SK-N-SH treated with all-trans-retinoic acid at 6 μM for 48 hours (cell line): ENCODE measurements at regions not wholly inside any gene's neighbourhood (a gene's known extent, or its start where the extent isn't known, plus 50 kb on each side); places are given as distances from the start of the nearest gene placed in this dataset.

ENCODE experiments used
- ATAC-seq: fragments of 200-7000 bp; cut with Tn5 transposase; 3 replicates; pipeline ENCODE4 v1.9.1; 2020; ENCODE audit warnings: mild to moderate bottlenecking, moderate library complexity
- BACH2 ChIP-seq: fragments of 250-450 bp; sonication (Bioruptor Pico); IDR thresholded peaks from 2 replicates; pipeline ENCODE4 v1.9.0; 2021; ENCODE audit warnings: mild to moderate bottlenecking, borderline replicate concordance
- CSDC2 ChIP-seq: fragments of 250-450 bp; sonication (Bioruptor Pico); IDR thresholded peaks from 2 replicates; pipeline ENCODE4 v1.5.0; 2020; ENCODE audit warnings: mild to moderate bottlenecking, moderate library complexity
- GLIS3 ChIP-seq: fragments of 250-450 bp; sonication (Bioruptor Pico); IDR thresholded peaks from 2 replicates; pipeline ENCODE4 v1.5.0; 2020; ENCODE audit warnings: mild to moderate bottlenecking, moderate library complexity
- ISL1 ChIP-seq: fragments of 250-450 bp; sonication (Bioruptor Pico); IDR thresholded peaks from 2 replicates; pipeline ENCODE4 v2.1.2; 2022; ENCODE audit warnings: mild to moderate bottlenecking, moderate library complexity
- OSR1 ChIP-seq: fragments of 250-450 bp; sonication (Bioruptor Pico); IDR thresholded peaks from 2 replicates; pipeline ENCODE4 v1.8.0; 2022; ENCODE audit warnings: moderate library complexity, mild to moderate bottlenecking, inconsistent platforms
- PATZ1 ChIP-seq: fragments of 250-450 bp; sonication (Bioruptor Pico); IDR thresholded peaks from 2 replicates; pipeline ENCODE4 v1.8.0; 2020; ENCODE audit warnings: mild to moderate bottlenecking, moderate library complexity, borderline replicate concordance
- PPARA ChIP-seq: fragments of 250-450 bp; sonication (Bioruptor Pico); IDR thresholded peaks from 2 replicates; pipeline ENCODE4 v1.5.0; 2020; ENCODE audit warnings: mild to moderate bottlenecking, borderline replicate concordance
- RARB ChIP-seq: fragments of 250-450 bp; sonication (Bioruptor Pico); IDR thresholded peaks from 2 replicates; pipeline ENCODE4 v1.8.0; 2021; ENCODE audit warnings: mild to moderate bottlenecking, moderate library complexity
- TCF4 ChIP-seq: fragments of 250-450 bp; sonication (Bioruptor Pico); IDR thresholded peaks from 2 replicates; pipeline ENCODE4 v1.8.0; 2021; ENCODE audit warnings: mild to moderate bottlenecking, moderate library complexity, borderline replicate concordance
- TSHZ2 ChIP-seq: fragments of 250-450 bp; sonication (Bioruptor Pico); IDR thresholded peaks from 2 replicates; pipeline ENCODE4 v1.5.0; 2020; ENCODE audit warnings: mild to moderate bottlenecking, moderate library complexity
- ZC3H10 ChIP-seq: fragments of 250-450 bp; sonication (Bioruptor Pico); IDR thresholded peaks from 2 replicates; pipeline ENCODE4 v1.5.1; 2021; ENCODE audit warnings: mild to moderate bottlenecking, moderate library complexity
- ZFP30 ChIP-seq: fragments of 450-650 bp; formaldehyde crosslinking; IDR thresholded peaks from 2 replicates; pipeline ENCODE4 v1.5.0; 2022; ENCODE audit warnings: mild to moderate bottlenecking, moderate library complexity
- ZNF565 ChIP-seq: fragments of 450-650 bp; formaldehyde crosslinking; conservative IDR thresholded peaks from 2 replicates; pipeline ENCODE4 v1.5.0; 2020; ENCODE audit warnings: low read depth, mild to moderate bottlenecking, moderate library complexity
- ZNF70 ChIP-seq: fragments of 450-650 bp; formaldehyde crosslinking; IDR thresholded peaks from 2 replicates; pipeline ENCODE4 v1.5.0; 2020; ENCODE audit warnings: mild to moderate bottlenecking, moderate library complexity
- TF ChIP-seq, protein P1 (sequence below): fragments of 250-450 bp; sonication (Bioruptor Pico); IDR thresholded peaks from 2 replicates; pipeline ENCODE4 v1.8.0; 2021; ENCODE audit warnings: low read depth, mild to moderate bottlenecking, moderate library complexity, borderline replicate concordance

- ATAC-seq, result no peak
- TF ChIP-seq GLIS3 (no peak), TSHZ2 (no peak)
- TF ChIP-seq, protein P1, sequence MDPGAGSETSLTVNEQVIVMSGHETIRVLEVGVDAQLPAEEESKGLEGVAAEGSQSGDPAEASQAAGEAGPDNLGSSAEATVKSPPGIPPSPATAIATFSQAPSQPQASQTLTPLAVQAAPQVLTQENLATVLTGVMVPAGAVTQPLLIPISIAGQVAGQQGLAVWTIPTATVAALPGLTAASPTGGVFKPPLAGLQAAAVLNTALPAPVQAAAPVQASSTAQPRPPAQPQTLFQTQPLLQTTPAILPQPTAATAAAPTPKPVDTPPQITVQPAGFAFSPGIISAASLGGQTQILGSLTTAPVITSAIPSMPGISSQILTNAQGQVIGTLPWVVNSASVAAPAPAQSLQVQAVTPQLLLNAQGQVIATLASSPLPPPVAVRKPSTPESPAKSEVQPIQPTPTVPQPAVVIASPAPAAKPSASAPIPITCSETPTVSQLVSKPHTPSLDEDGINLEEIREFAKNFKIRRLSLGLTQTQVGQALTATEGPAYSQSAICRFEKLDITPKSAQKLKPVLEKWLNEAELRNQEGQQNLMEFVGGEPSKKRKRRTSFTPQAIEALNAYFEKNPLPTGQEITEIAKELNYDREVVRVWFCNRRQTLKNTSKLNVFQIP, result no peak
- TF ChIP-seq, all 23 proteins: peak for 0
These were observed 153.1 kb upstream of the FRMD6 start for GRCh38 chr14:51498411-51499227.

- TF ChIP-seq PPARA, result no peak
- no peak for ATAC-seq
These were observed 150.9 kb upstream of the FRMD6 start for GRCh38 chr14:51500776-51501175.

DNA sequence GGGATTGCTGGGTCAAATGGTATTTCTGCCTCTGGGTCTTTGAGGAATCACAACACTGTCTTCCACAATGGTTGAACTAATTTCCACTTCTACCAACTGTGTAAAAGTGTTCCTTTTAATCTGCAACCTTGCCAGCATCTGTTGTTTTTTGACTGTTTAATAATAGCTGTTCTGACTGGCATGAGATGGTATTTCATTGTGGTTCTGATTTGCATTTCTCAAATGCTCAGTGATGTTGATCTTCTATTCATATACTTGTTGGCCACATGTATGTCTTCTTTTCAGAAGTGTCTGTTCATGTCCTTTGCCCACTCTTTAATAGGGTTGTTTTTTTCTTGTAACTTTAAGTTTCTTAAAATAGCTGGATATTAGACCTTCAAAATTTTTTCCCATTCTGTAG lies 150.0 kb upstream of the FRMD6 start:
- TF ChIP-seq ZNF565 (no peak), PPARA (no peak), TCF4 (CRISPR knock-in tag) (no peak)
- no peak for ATAC-seq

DNA sequence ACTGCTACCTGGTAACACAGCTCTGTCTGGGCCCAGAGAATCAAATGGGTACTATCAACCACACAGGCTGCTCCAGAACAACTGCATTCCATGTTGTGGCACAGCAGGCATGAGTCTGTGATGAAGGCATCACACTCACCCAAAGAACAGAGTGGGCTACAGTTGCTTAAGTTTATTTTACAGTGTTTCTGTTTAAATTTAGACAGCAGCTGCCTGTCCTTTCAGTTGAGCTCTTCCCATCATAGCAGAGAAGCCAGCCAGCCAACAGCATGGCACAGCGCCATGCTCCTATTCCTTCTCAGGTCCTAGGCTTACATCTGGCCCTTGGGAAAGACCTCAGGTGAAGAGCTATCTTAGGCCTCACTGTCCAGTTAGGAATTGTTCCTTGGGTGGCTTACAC lies 147.0 kb upstream of the FRMD6 start:
- no peak for ATAC-seq
- TF ChIP-seq BACH2 (CRISPR knock-in tag) (no peak), ZFP30 (CRISPR knock-in tag) (no peak), GLIS3 (no peak), OSR1 (CRISPR knock-in tag) (no peak), PATZ1 (CRISPR knock-in tag) (no peak), CSDC2 (CRISPR knock-in tag) (no peak), PPARA (no peak), ZNF565 (no peak), RARB (CRISPR knock-in tag) (no peak), ZNF70 (no peak)

DNA sequence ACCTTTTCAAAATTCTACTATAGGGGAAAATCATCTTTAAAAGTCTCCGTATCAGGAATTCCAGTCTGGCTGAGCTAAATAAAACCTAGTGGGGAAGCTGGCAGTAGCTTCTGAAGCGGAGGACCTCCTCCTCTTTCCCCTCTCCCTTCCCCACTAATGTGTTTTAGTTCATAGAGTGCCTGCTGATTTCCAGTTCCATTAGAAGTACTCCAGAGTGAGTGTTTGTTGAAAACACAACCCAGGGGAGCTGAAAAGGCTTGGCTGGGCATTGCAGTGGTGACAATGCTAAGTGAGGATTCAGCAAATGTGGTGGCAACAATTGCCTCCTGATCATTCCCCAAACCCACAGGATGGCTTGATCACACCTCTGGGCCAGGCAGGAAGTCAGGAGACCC lies 144.2 kb upstream of the FRMD6 start:
- peak; percentile 77 for ATAC-seq
- TF ChIP-seq ZNF70, result 0 out of 2 replicates have a peak, but pooled peaks have one; percentile 34
- TF ChIP-seq ZFP30 (CRISPR knock-in tag), result no peak
- no peak for TF ChIP-seq ZC3H10 (CRISPR knock-in tag)
- TF ChIP-seq, all 23 proteins: peak for 1

DNA sequence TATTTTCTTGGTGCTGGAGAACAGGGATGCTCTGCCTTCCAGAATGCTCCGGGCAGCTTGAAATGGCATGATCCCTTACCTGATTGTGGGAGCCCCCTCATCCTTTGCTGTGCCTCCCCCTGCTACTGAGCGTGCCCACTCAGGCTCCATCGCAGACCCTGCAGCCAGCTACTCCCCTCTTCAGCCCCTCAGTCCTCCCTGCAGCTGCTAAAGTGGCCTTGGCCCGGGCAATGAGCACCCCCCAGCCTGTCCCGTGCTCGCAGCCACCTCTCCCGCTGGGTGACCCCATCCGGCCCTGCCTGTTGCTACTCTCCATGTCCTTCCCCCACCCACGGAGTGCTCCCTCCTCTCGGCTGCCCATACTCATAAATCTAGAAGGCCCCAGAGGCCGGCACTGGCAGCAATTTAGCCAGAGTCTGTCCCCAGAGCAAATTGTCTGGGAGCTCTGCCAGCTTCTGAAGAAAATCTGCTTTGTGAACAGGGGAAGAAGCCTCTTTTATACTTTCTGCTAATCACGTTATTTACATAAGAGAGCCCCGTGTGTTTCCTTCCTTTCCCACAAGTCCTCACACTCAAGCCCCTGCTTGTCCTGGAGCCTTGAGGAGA lies 143.7 kb upstream of the FRMD6 start:
- peak; percentile 90 for ATAC-seq

More for the DNA sequence above, 143.7 kb upstream of the FRMD6 start:
- TF ChIP-seq PATZ1 (CRISPR knock-in tag) (peak; percentile 87; the same call in 1 of the 2 replicates), TCF4 (CRISPR knock-in tag) (peak; percentile 68), TSHZ2 (peak; percentile 62; the same call in 1 of the 2 replicates), ISL1 (peak; percentile 81), ZFP30 (CRISPR knock-in tag) (no peak)
